HCT116 (cell line): ENCODE measurements at regions not wholly inside any gene's neighbourhood (a gene's known extent, or its start where the extent isn't known, plus 50 kb on each side); places are given as distances from the start of the nearest gene placed in this dataset.

Experiments used
- ATAC-seq: fragments of 200-7000 bp; cut with Tn5 transposase; 2 replicates; pipeline ENCODE4 v1.9.1; 2020; ENCODE audit warnings: mild to moderate bottlenecking, moderate library complexity
- BruUV-seq: library from RNA; stranded (reverse); fragments of 400-500 nt; replicated peaks from 2 replicates; lab custom pipeline; 2021; lab: Mats Ljungman, UMichigan
- CTCF ChIA-PET: fragments of 300-600 bp; sonication (Branson Sonifier 250); formaldehyde crosslinking; loops from one replicate; lab custom pipeline; 2021; ENCODE audit warnings: antibody characterized with exemption; lab: Charles Lee
- POLR2A ChIA-PET: fragments of 300-600, 350-600 bp; sonication (Branson Sonifier 250); formaldehyde crosslinking; loops from one replicate; lab custom pipeline; 2021; ENCODE audit warnings: antibody characterized with exemption; lab: Charles Lee
- RAD21 ChIA-PET, 2 experiments: fragments of 300-600 bp; sonication (Branson Sonifier 250); formaldehyde crosslinking; loops; one replicate each; lab custom pipeline; 2023; ENCODE audit warnings: low total read pairs in 2 of 2; ENCODE audit not compliant: uncharacterized antibody in 2 of 2, unreplicated experiment in 2 of 2, low non-redundant PET in 1 of 2; lab: Charles Lee
- DNase-seq: peaks from one replicate; pipeline ENCODE4 v3.0.0-alpha.2; 2010; ENCODE audit warnings: low read depth, low spot score
- H2AFZ ChIP-seq: fragments of 200-600 bp; shearing (Covaris generic), sonication (generic); 2 replicates; pipeline ENCODE4 v1.6.1; 2017; ENCODE audit warnings: low read depth, mixed run types, mixed read lengths, antibody characterized with exemption, low read length; ENCODE audit not compliant: poor library complexity, severe bottlenecking
- H3K27ac ChIP-seq: 2 replicates; pipeline ENCODE4 v1.5.1; 2012; ENCODE audit warnings: low read depth, low read length
- H3K27me3 ChIP-seq: fragments of 200-600 bp; sonication (generic); 2 replicates; pipeline ENCODE4 v1.6.1; 2016; ENCODE audit warnings: mixed run types, low read length, mixed read lengths; ENCODE audit not compliant: insufficient read depth
- H3K36me3 ChIP-seq, 2 experiments: fragments of 200-500 bp in 1 of 2; fragments of 200-600 bp in 1 of 2; sonication (Bioruptor generic) in 1 of 2; sonication (generic) in 1 of 2; 2 replicates each; pipeline versions ENCODE4 v1.5.1 to v1.6.1; 2014 to 2016; ENCODE audit warnings: low read length in 2 of 2, inconsistent platforms in 1 of 2, mixed read lengths in 1 of 2, mixed run types in 1 of 2; ENCODE audit not compliant: insufficient read depth in 2 of 2, control insufficient read depth in 1 of 2
- H3K4me1 ChIP-seq, 2 experiments: fragments of 200-600 bp in 1 of 2; sonication (generic) in 1 of 2; 2 replicates each; pipeline versions ENCODE4 v1.5.1 to v1.6.1; 2012 to 2017; ENCODE audit warnings: low read length in 2 of 2, inconsistent platforms in 1 of 2, mild to moderate bottlenecking in 1 of 2, mixed read lengths in 1 of 2, mixed run types in 1 of 2, moderate library complexity in 1 of 2; ENCODE audit not compliant: insufficient read depth in 2 of 2, control insufficient read depth in 1 of 2
- H3K4me2 ChIP-seq: fragments of 200-600 bp; sonication (generic); 2 replicates; pipeline ENCODE4 v1.6.1; 2017; ENCODE audit warnings: mixed run types, low read length, mixed read lengths
- H3K4me3 ChIP-seq, 2 experiments: fragments of 200-600 bp in 1 of 2; sonication (generic) in 1 of 2; replicated peaks in 1 of 2; 2 replicates each; pipeline ENCODE4 v1.5.1; 2011 to 2016; ENCODE audit warnings: low read length in 2 of 2, control low read depth in 1 of 2, low read depth in 1 of 2, mild to moderate bottlenecking in 1 of 2, mixed read lengths in 1 of 2, mixed run types in 1 of 2
- H3K79me2 ChIP-seq: fragments of 200-600 bp; sonication (generic); 2 replicates; pipeline ENCODE4 v1.6.1; 2017; ENCODE audit warnings: mild to moderate bottlenecking, mixed run types, low read length, moderate library complexity, mixed read lengths; ENCODE audit not compliant: insufficient read depth
- H3K9ac ChIP-seq: fragments of 200-600 bp; sonication (generic); 2 replicates; pipeline ENCODE4 v1.6.1; 2016; ENCODE audit warnings: low read length, mixed read lengths
- H3K9me2 ChIP-seq: fragments of 200-600 bp; sonication (generic), shearing (Covaris generic); 2 replicates; pipeline ENCODE4 v1.6.1; 2017; ENCODE audit warnings: mixed run types, mild to moderate bottlenecking, moderate library complexity; ENCODE audit not compliant: insufficient read depth
- H3K9me3 ChIP-seq, 2 experiments: fragments of 200-500 bp in 1 of 2; fragments of 200-600 bp in 1 of 2; sonication (Bioruptor generic) in 1 of 2; sonication (generic) in 1 of 2; 2 replicates each; pipeline ENCODE4 v1.6.1; 2014 to 2017; ENCODE audit warnings: low read length in 2 of 2, mixed read lengths in 2 of 2, inconsistent platforms in 1 of 2, low read depth in 1 of 2, mild to moderate bottlenecking in 1 of 2, mixed run types in 1 of 2, moderate library complexity in 1 of 2; ENCODE audit not compliant: control insufficient read depth in 1 of 2, insufficient read depth in 1 of 2
- H4K20me1 ChIP-seq: fragments of 200-600 bp; sonication (generic), shearing (Covaris generic); 2 replicates; pipeline ENCODE4 v1.6.1; 2017; ENCODE audit warnings: mixed run types, mild to moderate bottlenecking, moderate library complexity; ENCODE audit not compliant: insufficient read depth
- ATF3 ChIP-seq: IDR thresholded peaks from 2 replicates; pipeline ENCODE4 v1.6.1; 2012
- CTCF ChIP-seq, 3 experiments: fragments of 200-600 bp in 1 of 3; sonication (generic) in 1 of 3; IDR thresholded peaks in 2 of 3; conservative IDR thresholded peaks in 1 of 3; 2 replicates each; pipeline ENCODE4 v1.5.1; 2012 to 2017; ENCODE audit warnings: low read depth in 2 of 3, low read length in 2 of 3, antibody characterized with exemption in 1 of 3, borderline replicate concordance in 1 of 3, control low read depth in 1 of 3, mild to moderate bottlenecking in 1 of 3, mixed read lengths in 1 of 3, mixed run types in 1 of 3, moderate library complexity in 1 of 3; ENCODE audit not compliant: insufficient read depth in 1 of 3
- EZH2 ChIP-seq: fragments of 200-600 bp; sonication (generic); IDR thresholded peaks from 2 replicates; pipeline ENCODE4 v1.6.1; 2017; ENCODE audit warnings: antibody characterized with exemption, mixed run types
- FOSL1 ChIP-seq: IDR thresholded peaks from 2 replicates; pipeline ENCODE4 v1.6.1; 2012; ENCODE audit warnings: low read depth
- JUND ChIP-seq: IDR thresholded peaks from 2 replicates; pipeline ENCODE4 v1.6.1; 2012
- MAX ChIP-seq: IDR thresholded peaks from 2 replicates; pipeline ENCODE4 v1.6.1; 2012
- POLR2A ChIP-seq: IDR thresholded peaks from 2 replicates; pipeline ENCODE4 v1.7.0; 2011; ENCODE audit warnings: borderline replicate concordance; ENCODE audit not compliant: insufficient read depth, insufficient read length; ENCODE audit errors: extremely low read depth
- POLR2AphosphoS5 ChIP-seq: IDR thresholded peaks from 2 replicates; pipeline ENCODE4 v1.6.1; 2011; ENCODE audit warnings: mild to moderate bottlenecking, low read depth, low read length, moderate library complexity
- RAD21 ChIP-seq: IDR thresholded peaks from 2 replicates; pipeline ENCODE4 v1.6.1; 2012; ENCODE audit warnings: low read depth, mild to moderate bottlenecking
- SRF ChIP-seq: IDR thresholded peaks from 2 replicates; pipeline ENCODE4 v1.6.1; 2012; ENCODE audit warnings: low read depth
- YY1 ChIP-seq: IDR thresholded peaks from 2 replicates; pipeline ENCODE4 v1.6.1; 2011; ENCODE audit warnings: low read length, low read depth, moderate library complexity, mild to moderate bottlenecking; ENCODE audit not compliant: insufficient replicate concordance; ENCODE audit errors: extremely low read depth
- ZBTB33 ChIP-seq: IDR thresholded peaks from 2 replicates; pipeline ENCODE4 v1.6.1; 2011; ENCODE audit warnings: mild to moderate bottlenecking, low read length, moderate library complexity; ENCODE audit not compliant: insufficient replicate concordance; ENCODE audit errors: extremely low read depth
- intact Hi-C: fragments of 100-400 bp; cut with micrococcal nuclease; formaldehyde crosslinking; loops from 2 replicates; pipeline ENCODE4 v1.10.0; 2022

GRCh38 chr4:59925290-59925689 lies 1274.8 kb upstream of the ADGRL3 start:
- H3K36me3 ChIP-seq, result no peaks in the 10 kb centered on the region
- no peak overlapping the region for H3K27ac ChIP-seq
- ChIA-PET CTCF (no interaction called here), POLR2A (no interaction called here), RAD21 (no interaction called here)
- BruUV-seq, result no TSS peak
- H3K9me3 ChIP-seq, result peaks cover 10 to 13% of the 10 kb centered on the region in 2 experiments; a peak in 2 of 4 replicates
- H3K9ac ChIP-seq, result no peak overlapping the region
- no peak for DNase-seq
- H3K79me2 ChIP-seq, result no peaks in the 10 kb centered on the region
- no peak overlapping the region for H2AFZ ChIP-seq
- H4K20me1 ChIP-seq, result no peaks in the 10 kb centered on the region
- ATAC-seq, result no peak
- TF ChIP-seq POLR2AphosphoS5 (no peak), YY1 (no peak), ATF3 (no peak), MAX (no peak)
- H3K9me2 ChIP-seq, result no peaks in the 10 kb centered on the region
- no peaks in the 10 kb centered on the region for H3K27me3 ChIP-seq
- no peaks in the 10 kb centered on the region for H3K4me1 ChIP-seq
- intact Hi-C loops, result no loop called here
- no peak overlapping the region for H3K4me2 ChIP-seq
- no peak overlapping the region for H3K4me3 ChIP-seq

GRCh38 chr4:59936566-59936965 lies 1263.6 kb upstream of the ADGRL3 start:
- no TSS peak for BruUV-seq
- Histone ChIP-seq H3K27ac (no peak overlapping the region), H3K36me3 (no peaks in the 10 kb centered on the region), H3K9me2 (no peaks in the 10 kb centered on the region), H3K79me2 (no peaks in the 10 kb centered on the region), H4K20me1 (no peaks in the 10 kb centered on the region), H3K27me3 (no peaks in the 10 kb centered on the region), H2AFZ (no peak overlapping the region), H3K4me3 (no peak overlapping the region), H3K9ac (no peak overlapping the region), H3K9me3 (peaks cover 6 to 11% of the 10 kb centered on the region in 2 experiments; a peak in 2 of 4 replicates), H3K4me1 (no peaks in the 10 kb centered on the region), H3K4me2 (no peak overlapping the region)
- TF ChIP-seq SRF (no peak), CTCF (IDR thresholded peaks at IDR 0.05 in 2 of 3, conservative IDR thresholded peaks at IDR 0.05 in 1 of 3; ENCODE audit: borderline replicate concordance in 1 of 3, insufficient read depth in 1 of 3, low read depth in 2 of 3, low read length in 2 of 3) (no peak), RAD21 (no peak), POLR2A (no peak), EZH2 (no peak), JUND (no peak), MAX (no peak), FOSL1 (no peak), ZBTB33 (no peak)
- ChIA-PET POLR2A (no interaction called here), CTCF (no interaction called here), RAD21 (no interaction called here)
- intact Hi-C loops, result no loop called here
- DNase-seq (no peak), ATAC-seq (no peak)
